ENCODE measurements at regions not wholly inside any gene's neighbourhood (a gene's known extent, or its start where the extent isn't known, plus 50 kb on each side); places are given as distances from the start of the nearest gene placed in this dataset.

- TF ChIP-seq EP300 (IDR thresholded peaks at IDR 0.05; ENCODE audit: borderline replicate concordance) (no peak), ZBTB7A (IDR thresholded peaks at IDR 0.05; ENCODE audit: low read depth) (no peak), CEBPB (IDR thresholded peaks at IDR 0.05) (no peak), EGR1 (IDR thresholded peaks at IDR 0.05) (no peak)
- TF ChIP-seq, protein P1, sequence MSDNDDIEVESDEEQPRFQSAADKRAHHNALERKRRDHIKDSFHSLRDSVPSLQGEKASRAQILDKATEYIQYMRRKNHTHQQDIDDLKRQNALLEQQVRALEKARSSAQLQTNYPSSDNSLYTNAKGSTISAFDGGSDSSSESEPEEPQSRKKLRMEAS (IDR thresholded peaks at IDR 0.05), result no peak
Observed at GRCh38 chr3:180135101-180135500, 98.4 kb upstream of the PEX5L start.

Measured in Ishikawa (cell line).